Daoy (cell line): ENCODE measurements at regions not wholly inside any gene's neighbourhood (a gene's known extent, or its start where the extent isn't known, plus 50 kb on each side); places are given as distances from the start of the nearest gene placed in this dataset.
"Not testable (repeated sequence)": the region's sequence is repeated elsewhere in the genome, so short reads cannot be mapped to it uniquely, and the experiment has no call there.

ENCODE experiments used
- DNase-seq: peaks from one replicate; pipeline ENCODE4 v3.0.0-alpha.2; 2015; ENCODE audit warnings: low read depth

DNA sequence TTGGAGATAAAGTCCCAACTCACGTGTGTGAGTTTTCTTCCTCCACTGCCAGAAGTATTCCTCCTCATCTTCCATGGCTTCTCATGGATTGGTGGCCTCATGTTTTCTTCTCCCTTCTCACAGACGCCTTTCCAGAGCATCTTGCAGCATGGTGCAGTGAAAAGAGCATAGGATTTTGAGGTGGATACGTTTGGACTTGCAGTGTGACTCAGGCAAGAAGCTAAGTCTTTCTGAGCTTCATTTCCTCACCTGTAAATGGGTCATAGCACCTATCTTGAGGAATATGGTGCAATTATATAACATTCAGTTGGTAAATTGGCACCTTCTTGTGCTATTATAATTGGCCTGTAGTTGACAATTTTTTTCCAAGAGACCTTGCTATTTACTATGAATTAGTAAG is 247.6 kb downstream of the RDH14 start:
- no peak for DNase-seq

DNA sequence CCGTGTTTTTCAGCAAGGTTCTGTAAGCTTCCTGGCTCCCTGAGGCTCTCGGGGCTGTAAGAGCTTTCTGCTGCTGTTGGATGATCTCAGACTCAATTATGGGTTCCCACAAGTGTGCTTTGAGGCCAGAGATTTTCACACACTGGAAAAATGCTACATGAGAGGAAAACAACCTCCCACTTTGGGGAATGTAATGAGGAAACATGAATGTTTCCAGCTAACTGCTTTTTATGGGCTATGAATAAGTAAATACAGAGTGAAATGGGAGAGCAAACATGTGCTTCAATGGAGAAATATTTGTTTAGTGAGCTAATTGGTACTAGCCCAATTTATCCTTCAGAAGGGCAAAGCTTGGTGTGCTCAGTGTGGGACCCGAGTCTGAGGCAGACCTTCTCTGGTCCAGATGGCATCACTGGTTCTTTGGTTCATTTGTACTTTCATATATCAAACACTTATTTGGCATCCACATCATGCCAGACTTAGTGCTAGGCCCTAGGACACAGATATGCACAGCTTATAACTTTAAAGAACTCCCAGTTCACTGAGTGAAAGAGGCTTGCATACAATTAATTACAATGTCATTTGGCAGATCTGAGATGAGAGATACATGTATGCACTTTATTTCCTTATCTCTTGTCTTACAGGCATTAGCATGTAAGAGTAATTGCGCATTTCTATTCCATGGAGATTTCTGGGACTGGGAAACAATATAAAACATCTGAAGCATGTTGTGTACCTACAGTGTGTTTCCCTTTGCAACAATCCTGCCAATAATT is 248.8 kb downstream of the RDH14 start:
- DNase-seq, result peak; percentile 44

DNA sequence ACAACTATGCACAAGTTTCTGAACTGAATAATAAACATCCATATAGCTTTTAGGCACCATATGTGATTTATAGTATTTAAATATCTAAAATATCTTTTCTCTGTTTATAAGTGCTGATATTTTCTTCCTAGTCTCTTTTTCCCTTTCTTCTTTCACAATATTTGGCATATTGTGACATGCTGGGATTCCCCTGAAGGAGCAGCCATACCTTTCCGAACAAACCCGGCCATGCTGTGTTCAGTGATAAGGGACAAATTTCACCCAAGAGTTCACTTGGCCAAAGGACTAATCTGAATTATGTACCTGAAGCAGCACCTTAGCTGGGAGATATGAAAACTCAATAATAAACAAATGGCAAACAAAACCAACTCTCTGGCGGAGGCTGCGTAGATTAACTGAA is 250.8 kb downstream of the RDH14 start:
- no peak for DNase-seq

DNA sequence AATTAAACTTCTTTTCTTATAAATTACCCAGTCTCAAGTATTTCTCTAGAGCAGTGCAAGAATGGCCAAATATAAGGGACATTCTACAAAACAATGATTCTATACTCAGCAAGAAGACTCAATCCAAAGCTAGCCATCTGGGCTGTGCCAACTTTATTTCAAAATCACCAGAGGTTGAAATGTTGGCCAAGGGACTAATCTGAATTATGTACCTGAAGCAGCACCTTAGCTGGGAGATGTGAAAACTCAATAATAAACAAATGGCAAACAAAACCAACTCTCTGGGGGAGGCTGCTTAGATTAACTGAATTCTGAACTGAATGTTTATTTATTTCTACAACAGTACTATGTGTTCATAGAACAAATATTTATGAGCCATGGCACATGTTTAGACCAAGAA is 251.3 kb downstream of the RDH14 start:
- no peak for DNase-seq

DNA sequence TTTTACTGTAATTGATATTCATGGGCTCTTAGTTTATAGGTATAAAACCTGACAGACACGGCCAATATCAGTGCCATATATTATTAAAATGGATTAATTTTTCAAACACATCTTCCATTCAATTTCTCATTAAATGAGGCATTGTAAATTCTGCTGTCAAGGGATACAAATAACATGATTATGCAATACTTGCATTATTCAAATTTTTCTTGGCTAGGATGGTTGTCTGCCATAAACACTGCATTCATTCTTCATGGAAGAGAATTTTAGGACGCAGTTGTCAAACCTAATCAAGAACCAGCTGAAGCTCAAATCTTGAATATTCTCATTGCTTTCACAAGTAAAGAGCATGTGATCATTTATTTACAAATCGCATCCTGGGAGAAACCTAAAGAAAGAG is 255.6 kb downstream of the RDH14 start:
- no peak for DNase-seq

DNA sequence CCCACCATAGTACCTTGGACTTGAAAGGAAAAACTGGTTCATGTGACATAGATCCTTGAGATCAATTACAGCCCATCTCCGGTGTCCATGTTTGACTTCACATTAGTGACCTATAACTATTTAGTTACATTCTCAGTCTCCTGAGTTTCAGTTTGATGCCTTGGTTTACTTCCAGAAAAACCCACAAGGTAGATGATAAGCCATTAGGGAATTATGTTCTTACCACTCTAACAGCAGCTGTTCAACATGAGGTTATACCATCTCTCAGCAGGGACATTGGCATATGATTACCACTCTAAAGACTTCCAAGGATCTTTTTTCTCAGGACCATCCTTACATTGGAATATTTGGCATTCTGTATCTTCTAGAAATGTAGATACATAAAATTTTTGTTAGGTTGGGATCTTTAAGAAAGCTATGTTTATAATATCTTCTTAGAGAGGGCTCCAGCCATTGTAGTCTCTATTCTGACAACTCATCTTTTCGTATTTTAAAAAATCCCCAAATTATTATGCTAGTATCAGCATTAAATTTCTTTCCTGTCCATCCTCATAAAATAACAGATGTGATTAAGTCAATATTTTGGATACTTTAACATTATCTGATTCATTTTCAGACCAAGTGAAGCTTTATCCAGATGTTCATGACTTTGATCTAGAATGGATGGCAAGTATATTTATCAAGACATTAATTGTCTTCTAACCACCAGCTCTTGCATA is 258.9 kb downstream of the RDH14 start:
- DNase-seq, result peak; percentile 4

DNA sequence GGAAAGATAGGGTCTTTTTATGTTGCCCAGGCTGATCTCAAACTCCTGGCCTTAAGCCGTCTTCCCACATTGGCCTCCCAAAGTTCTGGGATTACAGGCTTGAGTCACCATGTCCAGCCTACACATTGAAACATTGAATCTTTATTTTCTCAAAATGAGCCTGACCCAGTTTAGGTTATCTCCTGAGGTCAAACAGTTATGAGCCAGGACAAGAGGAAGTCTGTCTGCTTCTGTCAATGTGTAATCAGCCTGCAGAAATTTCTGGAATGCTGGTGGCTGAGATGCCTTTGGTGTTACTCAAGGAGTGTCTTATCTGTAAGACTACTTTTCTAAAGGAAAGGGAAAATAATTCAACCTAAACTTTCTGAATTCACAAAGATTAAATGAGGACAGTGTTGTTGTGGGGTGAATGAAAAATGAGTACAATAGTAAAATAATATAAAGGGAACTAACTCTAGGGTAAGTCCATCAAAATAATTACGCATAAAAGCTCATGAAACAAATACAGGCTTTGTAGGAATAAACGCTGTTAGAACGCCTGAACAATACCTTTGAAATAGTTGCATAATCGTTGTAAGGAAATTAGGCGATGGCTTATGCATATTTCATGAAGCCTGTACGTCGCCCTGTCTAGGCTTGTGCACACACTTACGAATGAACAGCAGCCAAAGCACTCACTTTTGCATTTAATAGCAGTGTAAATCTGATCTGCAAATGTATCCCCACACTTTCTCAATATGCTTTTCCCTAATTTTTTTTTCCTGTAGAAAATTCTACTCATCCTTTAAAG is 260.8 kb downstream of the RDH14 start:
- DNase-seq, result peak; percentile 78

DNA sequence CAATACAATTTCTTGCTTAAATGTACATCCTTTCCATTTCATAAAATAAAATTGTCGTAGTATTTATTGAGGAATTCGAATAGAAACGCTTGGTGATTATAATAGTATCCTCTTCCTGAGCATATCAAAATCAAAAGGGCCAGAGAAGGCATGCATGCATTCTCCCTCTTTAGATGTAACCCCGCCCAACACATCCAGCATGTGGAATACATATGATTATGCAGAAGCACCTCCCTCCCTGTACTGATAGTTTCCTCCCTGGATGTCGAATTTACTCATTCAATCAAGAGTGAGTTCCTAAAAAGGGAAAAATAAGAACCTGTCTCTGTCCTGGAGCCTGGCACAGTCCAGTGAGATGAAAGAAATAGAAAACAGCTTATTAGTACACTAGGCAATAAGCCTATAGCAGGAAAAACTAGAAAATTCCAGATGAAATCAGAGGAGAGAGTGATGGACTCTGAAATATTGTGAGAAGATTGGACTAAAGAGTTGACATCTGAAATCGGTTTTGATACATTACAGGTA is 262.9 kb downstream of the RDH14 start:
- DNase-seq, result peak; percentile 5

DNA sequence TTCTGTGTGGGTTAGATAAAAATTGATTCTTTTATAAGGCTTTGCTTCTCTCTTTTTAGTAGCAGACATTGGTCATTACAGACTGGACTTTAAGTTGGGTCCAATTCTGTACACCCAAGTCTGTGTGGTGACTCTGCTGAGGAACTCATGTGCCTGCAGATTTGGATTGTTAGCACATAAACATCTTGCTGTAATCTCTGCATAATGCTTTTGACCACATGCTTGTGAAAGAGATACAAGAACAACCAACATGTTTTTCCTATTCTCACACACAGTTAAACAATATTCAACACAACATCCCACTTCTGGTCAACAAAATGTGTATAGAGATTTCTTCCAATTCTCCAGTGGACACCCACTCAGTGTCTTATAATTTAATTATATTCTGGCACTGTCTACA is 270.1 kb downstream of the RDH14 start:
- no peak for DNase-seq

DNA sequence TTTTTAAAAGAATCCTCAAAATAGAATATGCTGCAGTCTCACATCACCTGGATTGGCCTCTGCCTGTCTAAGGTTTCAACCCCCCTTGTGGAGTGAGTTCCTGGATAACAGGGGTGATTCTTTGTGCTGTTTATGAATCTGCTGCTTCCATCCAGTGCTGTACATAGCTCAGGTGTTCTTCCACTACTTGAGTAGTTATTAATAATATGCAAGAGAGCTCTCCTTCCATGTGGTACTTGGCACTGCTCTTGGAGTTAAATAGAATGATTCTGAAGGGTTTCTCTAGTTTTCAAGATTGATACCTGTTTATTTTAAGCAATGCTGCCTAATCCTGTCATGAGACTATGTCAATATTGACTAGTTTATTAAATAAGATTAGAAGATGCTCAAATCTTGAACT is 273.6 kb downstream of the RDH14 start:
- DNase-seq, result no peak

DNA sequence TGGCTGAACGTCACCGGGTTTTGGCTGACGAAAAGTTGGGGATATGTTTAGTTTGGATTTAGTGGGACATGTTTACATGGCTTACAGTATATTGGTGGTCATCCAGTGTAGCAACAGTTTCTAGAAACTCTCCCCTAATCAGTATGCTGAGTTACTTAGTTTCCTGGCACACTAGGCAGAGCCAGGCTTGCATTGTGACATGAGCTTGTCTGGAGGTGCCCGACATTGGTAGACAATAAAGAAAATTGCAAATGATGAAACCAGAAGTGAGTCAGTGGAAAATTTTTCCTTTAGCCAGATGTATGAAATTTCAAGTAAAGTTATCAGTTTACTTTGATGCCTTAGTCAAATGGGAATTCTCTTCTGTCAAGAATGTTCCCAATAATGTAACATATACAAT is 276.1 kb downstream of the RDH14 start:
- no peak for DNase-seq

DNA sequence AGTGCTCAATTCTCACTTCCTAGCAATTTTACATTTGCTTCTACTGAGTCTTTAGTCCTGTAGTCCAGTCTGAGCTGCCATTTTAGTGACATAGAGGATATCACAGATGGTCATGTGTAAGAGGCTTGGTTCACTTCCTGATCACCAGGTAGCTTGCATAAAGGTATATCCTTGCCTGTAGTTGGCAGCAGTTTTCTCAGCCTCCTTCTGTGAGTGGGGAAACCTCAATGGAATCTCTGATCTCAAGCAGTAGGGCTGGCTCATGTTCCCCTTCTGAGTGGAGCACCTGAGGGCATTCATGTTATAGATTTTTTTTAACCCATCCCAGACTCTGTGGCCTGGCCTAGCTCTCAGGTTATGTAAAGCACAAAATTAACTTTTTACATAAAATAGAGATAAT is 278.4 kb downstream of the RDH14 start:
- DNase-seq, result no peak

DNA sequence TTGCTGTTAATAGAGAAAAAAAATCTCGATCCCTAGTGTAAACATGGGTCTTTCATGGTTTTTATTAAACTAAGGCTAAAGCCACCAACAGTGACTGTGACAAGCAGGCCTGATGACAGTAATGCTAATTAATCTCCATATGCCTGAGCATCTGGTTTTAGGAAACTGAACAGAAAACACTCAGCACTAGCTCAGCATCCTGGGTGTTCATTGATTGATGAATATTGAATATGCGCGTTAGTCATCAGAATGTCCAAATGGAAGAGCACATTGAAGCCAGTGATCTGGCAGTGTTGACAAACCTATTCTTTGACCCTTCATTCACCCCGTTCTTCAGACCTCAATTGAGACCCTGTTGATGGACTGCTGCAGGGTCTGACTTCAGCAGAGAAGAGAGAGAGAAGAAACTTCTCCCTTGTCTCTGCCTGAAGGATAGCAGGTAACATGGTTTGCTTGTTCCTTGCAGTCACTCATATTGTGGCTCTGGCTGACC is 283.8 kb downstream of the RDH14 start:
- no peak for DNase-seq

DNA sequence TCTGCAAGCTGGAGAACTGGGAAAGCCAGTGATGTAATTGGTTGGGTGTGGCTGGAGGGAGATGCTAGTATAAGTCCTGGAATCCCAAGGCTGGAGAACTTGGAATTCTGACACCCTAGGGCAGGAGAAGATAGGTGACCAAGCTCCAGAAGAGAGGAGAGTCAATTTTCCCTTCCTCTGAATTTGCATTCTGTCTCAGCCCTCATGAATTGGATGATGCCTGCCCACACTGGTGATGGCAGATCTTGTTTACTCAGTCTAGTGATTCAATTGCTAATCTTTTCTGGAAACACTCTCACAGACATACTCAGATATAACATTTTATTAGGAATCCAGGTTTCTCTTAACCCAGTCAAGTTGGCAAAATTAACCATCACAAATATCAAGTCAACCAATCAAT is 287.2 kb downstream of the RDH14 start:
- no peak for DNase-seq

DNA sequence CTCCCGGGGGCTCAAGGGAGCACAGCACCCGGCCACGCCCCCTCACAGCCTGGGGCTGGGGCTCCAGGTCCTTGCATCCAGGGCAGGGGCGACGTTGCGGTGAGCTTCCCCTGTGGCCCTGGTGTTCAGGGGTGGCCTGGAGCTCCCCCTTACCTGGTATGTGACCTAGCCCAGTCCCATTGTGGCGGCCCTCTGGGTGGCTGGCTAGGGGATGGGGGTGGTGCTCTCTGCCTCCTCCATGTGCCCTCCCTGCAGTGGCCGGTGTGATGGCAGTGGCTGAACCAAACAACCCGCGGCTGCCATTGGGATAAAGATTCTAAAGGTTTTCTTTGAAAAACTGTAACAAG is 288.3 kb downstream of the RDH14 start:
- no peak for DNase-seq

DNA sequence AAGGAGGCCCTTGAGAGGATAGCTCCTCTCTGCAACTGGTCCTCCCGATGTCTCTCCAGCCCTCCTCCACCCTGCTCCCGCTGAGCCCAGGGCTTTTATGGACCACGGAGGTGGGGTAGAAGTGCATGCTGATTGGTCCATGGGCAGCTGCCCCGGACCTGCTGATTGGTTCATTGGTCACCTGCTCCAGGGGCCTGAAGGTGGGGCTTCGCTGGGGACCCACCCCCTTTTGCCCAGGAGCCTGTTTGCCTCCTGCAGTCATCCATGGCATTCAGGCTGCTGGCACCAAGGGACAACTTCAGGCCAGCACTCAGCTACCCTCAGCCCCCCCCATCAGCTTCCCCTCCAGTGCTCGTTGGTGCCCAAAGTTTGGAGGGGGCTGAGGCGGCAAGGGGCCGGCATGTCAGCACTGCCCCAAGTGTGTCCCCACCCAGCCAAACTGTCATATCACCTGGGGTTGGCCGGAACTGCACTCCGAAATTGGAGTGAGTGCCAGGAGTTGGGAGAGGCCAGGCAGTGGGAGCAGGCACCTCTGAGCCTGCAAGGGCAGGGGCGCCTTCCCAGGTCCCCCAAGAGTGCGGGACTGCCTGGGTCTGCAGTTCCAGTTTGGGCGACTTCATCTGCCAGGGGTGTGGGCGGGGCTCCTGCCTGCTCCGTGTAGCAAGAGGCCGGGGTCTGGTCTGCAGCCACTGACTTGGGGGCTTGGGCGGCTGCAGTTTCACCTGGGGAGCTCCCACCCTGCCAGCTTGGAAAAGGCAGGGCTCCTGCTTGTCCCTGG is 288.9 kb downstream of the RDH14 start:
- DNase-seq, result no peak

DNA sequence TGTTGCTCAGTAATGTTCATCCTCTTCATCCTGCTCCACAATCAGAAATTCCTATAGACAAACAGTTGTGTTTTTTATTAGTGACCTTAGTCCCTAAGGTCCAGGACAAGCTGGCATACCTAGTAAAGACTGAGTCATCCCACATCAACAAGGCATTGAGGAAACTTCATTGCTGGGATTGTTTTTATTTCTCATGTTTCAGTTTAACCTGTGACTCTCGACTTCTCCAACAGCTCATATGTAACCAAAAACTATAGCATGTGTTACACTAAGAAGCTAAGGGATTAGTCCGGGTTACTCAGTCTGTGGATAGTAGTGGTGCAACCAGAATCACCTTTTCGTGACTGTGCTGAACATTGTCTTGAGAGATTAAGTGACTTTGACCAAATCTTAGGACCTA is 292.1 kb downstream of the RDH14 start:
- no peak for DNase-seq

DNA sequence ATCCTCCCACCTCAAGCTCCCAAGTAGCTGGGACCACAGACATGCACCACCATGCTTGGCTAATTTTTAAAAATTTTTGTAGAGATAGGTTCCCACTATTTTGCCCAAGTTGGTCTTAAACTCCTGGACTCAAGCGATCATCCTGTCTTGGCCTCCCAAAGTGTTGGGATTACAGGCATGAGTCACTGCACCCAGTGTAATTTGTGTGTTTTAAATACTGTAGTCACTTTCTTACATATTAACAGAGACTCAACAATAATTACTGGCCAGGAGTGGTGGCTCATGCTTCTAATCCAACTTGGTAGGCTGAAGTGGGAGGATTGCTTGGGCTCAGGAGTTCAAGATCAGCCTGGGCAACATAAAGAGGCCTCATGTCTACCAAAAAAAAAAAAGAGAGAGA is 293.0 kb downstream of the RDH14 start:
- DNase-seq, result no peak

DNA sequence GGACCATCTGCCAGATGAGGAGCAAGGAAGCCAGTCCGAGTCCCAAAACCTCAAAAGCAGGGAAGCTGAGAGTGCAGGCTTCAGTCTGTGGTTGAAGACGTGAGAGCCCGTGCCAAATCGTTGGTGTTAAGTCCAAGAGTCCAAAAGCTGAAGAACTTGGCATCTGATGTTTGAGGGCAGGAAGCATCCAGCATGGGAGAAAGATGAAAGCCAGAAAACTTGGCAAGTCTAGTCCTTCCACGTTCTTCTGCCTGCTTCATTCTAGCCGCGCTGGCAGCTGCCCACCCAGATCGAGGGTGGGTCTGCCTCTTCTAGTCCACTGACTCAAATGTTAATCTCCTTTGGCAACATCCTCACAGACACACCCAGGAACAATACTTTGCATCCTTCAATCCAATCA is 293.8 kb downstream of the RDH14 start:
- not testable (repeated sequence) for DNase-seq

DNA sequence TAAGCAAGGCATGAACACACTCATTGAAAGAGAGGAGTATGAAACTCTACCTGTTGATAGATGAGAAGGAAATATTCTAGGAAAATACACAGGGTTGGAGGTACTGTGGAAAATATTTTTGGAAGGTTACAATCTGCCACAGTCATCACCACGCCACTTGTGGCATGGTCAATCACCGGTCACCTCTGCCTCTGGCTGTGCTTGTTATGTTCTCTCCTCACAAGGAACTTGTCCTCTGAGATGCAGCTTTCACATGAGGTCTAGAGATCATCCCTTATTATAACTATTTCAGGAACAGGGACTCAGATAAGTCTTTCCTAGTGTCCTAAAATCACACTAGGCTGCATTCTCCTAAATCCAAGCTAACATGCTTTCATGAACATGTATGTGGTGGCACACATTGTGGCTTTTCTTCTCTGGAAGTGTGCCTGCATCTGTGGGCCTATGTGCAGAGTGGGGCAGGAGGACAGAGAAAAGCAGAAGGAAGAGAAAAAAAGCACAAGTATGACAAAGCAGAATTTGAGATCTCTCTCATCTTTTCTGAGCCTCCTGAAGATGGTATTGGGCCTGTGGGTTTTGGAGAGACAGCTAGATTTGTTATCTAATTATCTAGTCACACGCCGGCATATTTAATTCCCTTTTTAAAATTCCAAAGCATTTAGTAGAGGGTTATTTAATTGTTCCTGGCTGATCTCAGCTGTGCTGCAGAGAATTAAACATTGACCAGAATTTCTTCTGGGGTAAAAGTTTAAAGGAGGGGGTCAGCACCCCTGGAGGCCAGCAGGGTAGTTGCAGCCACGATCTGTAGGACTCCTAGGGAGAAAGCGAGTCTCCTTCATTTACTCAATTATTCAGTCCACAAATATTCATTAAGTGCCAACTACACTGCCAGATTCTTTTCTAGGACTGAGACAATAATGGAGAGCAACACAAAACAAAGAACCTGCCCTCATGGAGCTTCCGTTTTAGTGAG is 294.6 kb downstream of the RDH14 start:
- DNase-seq, result no peak
